Spleen (tissue), 11 donors: ENCODE measurements at regions not wholly inside any gene's neighbourhood (a gene's known extent, or its start where the extent isn't known, plus 50 kb on each side); places are given as distances from the start of the nearest gene placed in this dataset.
A peak's percentile ranks its signal among the peaks of the same experiment; 100 is the strongest.

Experiments
- DNase-seq: peaks from one replicate; pipeline ENCODE4 v3.0.0-alpha.2; 2020
- H3K27ac ChIP-seq, 8 donors: fragments of 200-600 bp; sonication (generic) in 7 of 8; 1 replicate in 4 of 8; 2 replicates in 4 of 8; pipeline versions ENCODE4 v1.5.0 to v1.8.0; 2016 to 2021; ENCODE audit warnings: inconsistent platforms in 4 of 8, mild to moderate bottlenecking in 4 of 8, moderate library complexity in 1 of 8
- H3K27me3 ChIP-seq, 7 donors: fragments of 200-600 bp; sonication (generic) in 6 of 7; replicated peaks in 1 of 7; 1 replicate in 4 of 7; 2 replicates in 3 of 7; pipeline versions ENCODE4 v1.5.0 to v1.8.0; 2016 to 2021; ENCODE audit warnings: inconsistent platforms in 3 of 7, mild to moderate bottlenecking in 1 of 7
- H3K36me3 ChIP-seq, 6 donors: fragments of 200-600 bp; sonication (generic) in 5 of 6; 1 replicate in 4 of 6; 2 replicates in 2 of 6; pipeline versions ENCODE4 v1.5.0 to v1.8.0; 2016 to 2021; ENCODE audit warnings: inconsistent platforms in 2 of 6
- H3K4me1 ChIP-seq, 6 donors: fragments of 200-600 bp; sonication (generic) in 5 of 6; 1 replicate in 3 of 6; 2 replicates in 3 of 6; pipeline versions ENCODE4 v1.5.0 to v1.8.0; 2016 to 2021; ENCODE audit warnings: inconsistent platforms in 3 of 6
- H3K4me3 ChIP-seq, 8 donors: fragments of 200-600 bp; sonication (generic) in 7 of 8; 1 replicate in 4 of 8; 2 replicates in 4 of 8; pipeline versions ENCODE4 v1.5.0 to v1.8.0; 2016 to 2021; ENCODE audit warnings: inconsistent platforms in 4 of 8, mild to moderate bottlenecking in 4 of 8, moderate library complexity in 2 of 8
- H3K9me3 ChIP-seq, 8 donors: fragments of 200-600 bp; sonication (generic) in 7 of 8; 1 replicate in 4 of 8; 2 replicates in 4 of 8; pipeline versions ENCODE4 v1.5.0 to v1.8.0; 2016 to 2021; ENCODE audit warnings: inconsistent platforms in 4 of 8
- POLR2A ChIP-seq, 3 donors: fragments of 450-650 bp; IDR thresholded peaks; one replicate each; pipeline ENCODE4 v1.5.1; 2017; ENCODE audit warnings: antibody characterized with exemption in 3 of 3, mild to moderate bottlenecking in 1 of 3
- POLR2AphosphoS5 ChIP-seq, 3 donors: sonication (generic); formaldehyde crosslinking; IDR thresholded peaks; one replicate each; pipeline ENCODE4 v1.5.1; 2017; ENCODE audit warnings: antibody characterized with exemption in 3 of 3
- WGBS, 5 donors: extraction: QIAGEN DNeasy Blood & Tissue Kit in 3 of 5; methylation state at CpG; one replicate each; pipeline versions ENCODE4 v1.1.5 to v1.1.7; 2013 to 2018; 5-methylcytosine and 5-hydroxymethylcytosine counted together
- intact Hi-C: fragments of 100-400 bp; cut with DNase I; formaldehyde crosslinking; loops from one replicate; pipeline ENCODE4 v1.15.0; 2023; ENCODE audit warnings: low total_unique reads
- TF ChIP-seq, protein P1 (sequence below), 11 experiments: fragments of 200-600 bp in 7 of 11; fragments of 450-650 bp in 4 of 11; sonication (generic) in 4 of 11; IDR thresholded peaks in 8 of 11; conservative IDR thresholded peaks in 3 of 11; 1 replicate in 7 of 11; 2 replicates in 4 of 11; pipeline versions ENCODE4 v1.4.0 to v1.8.0; 2016 to 2021; ENCODE audit warnings: antibody characterized with exemption in 11 of 11, inconsistent platforms in 4 of 11, mild to moderate bottlenecking in 1 of 11
- donor health status: healthy with polysubstance abuse.
- donor health status: DM: no; HTN: no; CAD: no; lungs with moderate emphysema.
- donor health status: DM: no; HTN: no; CAD: no.
- donor health status: Bipolar disorder and iron deficiency.
- donor health status: healthy.
- donor health status: DM: no; HTN: no; CAD: no.
- donor health status: DM: yes; HTN: yes; CAD: no.

DNA sequence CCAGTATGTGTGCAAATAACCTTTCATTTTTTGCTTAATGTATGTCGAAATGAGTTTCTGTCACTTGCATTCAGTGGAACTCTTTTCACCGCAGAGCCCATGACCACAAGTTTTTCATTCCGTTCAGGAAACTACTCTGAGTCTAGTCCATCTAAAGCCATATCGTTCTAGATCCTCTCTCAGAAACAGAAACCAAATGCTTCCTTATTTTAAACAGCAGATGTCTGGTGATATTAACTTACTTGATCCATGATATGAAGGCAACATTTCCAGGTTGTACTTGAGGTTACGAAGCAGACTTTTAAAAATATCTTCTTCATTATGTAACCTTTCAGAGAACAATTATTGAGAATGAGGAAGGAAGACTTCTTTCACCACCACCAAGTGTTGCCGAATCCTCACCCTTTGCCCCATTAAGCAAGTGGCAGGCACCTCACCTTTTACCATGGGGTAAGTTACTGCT lies 72.4 kb upstream of the GNAQ start:
- Histone ChIP-seq H3K4me1 (peaks cover 0 to 16% (median 5%) of the 10 kb centered on the region in 6 donors), H3K27me3 (no peaks in the 10 kb centered on the region), H3K9me3 (peaks cover 0 to 13% (median 0%) of the 10 kb centered on the region in 8 donors), H3K36me3 (no peaks in the 10 kb centered on the region), H3K27ac (peak overlapping the region in 7 of 8 donors; percentile 70 to 89 (median 81)), H3K4me3 (peak overlapping the region in 1 of 8 donors; percentile 39)
- WGBS, 5 donors = 28 to 49% (median 37%) methylated on average over 6 of the region's 6 CpGs
- DNase-seq = no peak
- peak in 1 of 3 donors; percentile 62 for TF ChIP-seq POLR2AphosphoS5 (IDR thresholded peaks at IDR 0.05)
- TF ChIP-seq, protein P1, sequence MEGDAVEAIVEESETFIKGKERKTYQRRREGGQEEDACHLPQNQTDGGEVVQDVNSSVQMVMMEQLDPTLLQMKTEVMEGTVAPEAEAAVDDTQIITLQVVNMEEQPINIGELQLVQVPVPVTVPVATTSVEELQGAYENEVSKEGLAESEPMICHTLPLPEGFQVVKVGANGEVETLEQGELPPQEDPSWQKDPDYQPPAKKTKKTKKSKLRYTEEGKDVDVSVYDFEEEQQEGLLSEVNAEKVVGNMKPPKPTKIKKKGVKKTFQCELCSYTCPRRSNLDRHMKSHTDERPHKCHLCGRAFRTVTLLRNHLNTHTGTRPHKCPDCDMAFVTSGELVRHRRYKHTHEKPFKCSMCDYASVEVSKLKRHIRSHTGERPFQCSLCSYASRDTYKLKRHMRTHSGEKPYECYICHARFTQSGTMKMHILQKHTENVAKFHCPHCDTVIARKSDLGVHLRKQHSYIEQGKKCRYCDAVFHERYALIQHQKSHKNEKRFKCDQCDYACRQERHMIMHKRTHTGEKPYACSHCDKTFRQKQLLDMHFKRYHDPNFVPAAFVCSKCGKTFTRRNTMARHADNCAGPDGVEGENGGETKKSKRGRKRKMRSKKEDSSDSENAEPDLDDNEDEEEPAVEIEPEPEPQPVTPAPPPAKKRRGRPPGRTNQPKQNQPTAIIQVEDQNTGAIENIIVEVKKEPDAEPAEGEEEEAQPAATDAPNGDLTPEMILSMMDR (IDR thresholded peaks at IDR 0.05 in 8 of 11, conservative IDR thresholded peaks at IDR 0.05 in 3 of 11) = no peak
- intact Hi-C loops = no loop called here

DNA sequence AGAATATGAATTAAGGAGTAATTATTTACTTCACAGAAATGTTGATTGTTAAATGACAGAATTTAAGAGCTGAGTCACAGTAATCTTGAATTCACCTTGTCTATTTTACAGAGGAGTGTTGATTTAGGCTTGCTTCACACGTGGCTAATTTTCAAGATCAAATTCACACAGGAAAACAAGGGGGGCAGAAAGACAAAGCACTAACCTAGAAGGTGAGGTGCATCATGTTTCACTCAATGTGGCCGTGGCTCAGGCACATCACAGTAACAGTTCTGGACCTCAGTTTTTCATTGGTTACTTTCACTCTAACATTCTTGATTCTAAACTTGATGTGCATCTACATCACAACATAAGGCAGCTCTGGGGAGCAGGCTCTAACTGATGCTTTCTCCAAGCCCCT lies 69.6 kb upstream of the GNAQ start:
- DNase-seq = no peak
- intact Hi-C loops = no loop called here
- 42 to 67% (median 47%) methylated on average over 2 of the region's 2 CpGs for WGBS, 5 donors
- Histone ChIP-seq H3K27me3 (no peaks in the 10 kb centered on the region), H3K9me3 (peaks cover 0 to 7% (median 0%) of the 10 kb centered on the region in 8 donors), H3K36me3 (no peaks in the 10 kb centered on the region), H3K27ac (no peak overlapping the region), H3K4me1 (peaks cover 0 to 32% (median 17%) of the 10 kb centered on the region in 6 donors), H3K4me3 (no peak overlapping the region)
- TF ChIP-seq POLR2AphosphoS5 (IDR thresholded peaks at IDR 0.05) = no peak
- TF ChIP-seq, protein P1 (IDR thresholded peaks at IDR 0.05 in 8 of 11, conservative IDR thresholded peaks at IDR 0.05 in 3 of 11) = no peak
- no peak for TF ChIP-seq POLR2A (IDR thresholded peaks at IDR 0.05)

DNA sequence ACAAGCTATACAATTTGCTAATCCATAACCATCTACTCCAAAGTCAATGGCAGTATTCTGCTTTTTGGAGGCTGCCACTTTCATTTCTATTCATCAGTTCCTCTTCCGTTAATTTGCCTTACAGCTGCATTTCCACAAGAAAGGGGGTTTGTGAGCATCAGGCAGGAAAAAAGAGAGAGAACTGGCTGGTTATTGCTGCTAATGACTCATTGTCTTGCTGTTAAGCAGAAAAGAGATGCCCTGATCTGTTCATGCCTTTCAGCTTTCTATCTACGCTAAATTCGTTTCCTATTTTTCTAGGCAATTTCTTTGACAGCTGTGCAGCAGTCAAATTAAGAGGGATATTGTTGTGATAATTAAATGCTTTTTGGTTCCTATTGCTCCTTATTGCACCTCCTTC lies 65.9 kb upstream of the GNAQ start:
- TF ChIP-seq POLR2A (IDR thresholded peaks at IDR 0.05) (no peak), POLR2AphosphoS5 (IDR thresholded peaks at IDR 0.05) (no peak)
- TF ChIP-seq, protein P1 (IDR thresholded peaks at IDR 0.05 in 8 of 11, conservative IDR thresholded peaks at IDR 0.05 in 3 of 11) = no peak
- Histone ChIP-seq H3K36me3 (no peaks in the 10 kb centered on the region), H3K27me3 (no peaks in the 10 kb centered on the region), H3K4me3 (no peak overlapping the region), H3K4me1 (peaks cover 0 to 16% (median 11%) of the 10 kb centered on the region in 6 donors), H3K27ac (peak overlapping the region in 7 of 8 donors; percentile 3 to 73 (median 70)), H3K9me3 (peaks cover 0 to 7% (median 0%) of the 10 kb centered on the region in 8 donors)
- no peak for DNase-seq
- intact Hi-C loops = no loop called here
- WGBS, 5 donors = 31 to 46% (median 40%) methylated on average over 3 of the region's 3 CpGs

DNA sequence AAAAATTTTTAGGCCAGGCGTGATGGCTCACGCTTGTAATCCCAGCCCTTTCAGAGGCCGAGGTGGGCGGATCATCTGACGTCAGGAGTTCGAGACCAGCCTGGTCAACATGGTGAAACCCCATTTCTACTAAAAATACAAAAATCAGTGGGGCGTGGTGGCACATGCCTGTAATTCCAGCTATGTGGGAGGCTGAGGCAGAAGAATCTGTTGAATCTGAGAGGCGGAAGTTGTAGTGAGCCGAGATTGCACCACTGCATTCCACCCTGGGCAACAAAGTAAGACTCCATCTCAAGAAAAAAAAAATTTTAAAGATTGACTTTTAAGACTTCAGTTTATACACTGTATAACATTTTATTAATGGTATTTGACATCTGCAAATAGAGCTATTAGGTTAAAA lies 60.1 kb upstream of the GNAQ start:
- WGBS, 5 donors = 91 to 95% (median 92%) methylated on average over 9 of the region's 9 CpGs
- Histone ChIP-seq H3K27me3 (no peaks in the 10 kb centered on the region), H3K4me3 (no peak overlapping the region), H3K36me3 (no peaks in the 10 kb centered on the region), H3K4me1 (no peaks in the 10 kb centered on the region), H3K27ac (no peak overlapping the region), H3K9me3 (peaks cover 0 to 10% (median 6%) of the 10 kb centered on the region in 8 donors)
- intact Hi-C loops = no loop called here
- DNase-seq = no peak
- TF ChIP-seq POLR2A (IDR thresholded peaks at IDR 0.05) = no peak
- TF ChIP-seq POLR2AphosphoS5 (IDR thresholded peaks at IDR 0.05) = no peak
- TF ChIP-seq, protein P1 (IDR thresholded peaks at IDR 0.05 in 8 of 11, conservative IDR thresholded peaks at IDR 0.05 in 3 of 11) = no peak
